ENCODE measurements at regions not wholly inside any gene's neighbourhood (a gene's known extent, or its start where the extent isn't known, plus 50 kb on each side); places are given as distances from the start of the nearest gene placed in this dataset.
A peak's percentile ranks its signal among the peaks of the same experiment; 100 is the strongest.

DNA sequence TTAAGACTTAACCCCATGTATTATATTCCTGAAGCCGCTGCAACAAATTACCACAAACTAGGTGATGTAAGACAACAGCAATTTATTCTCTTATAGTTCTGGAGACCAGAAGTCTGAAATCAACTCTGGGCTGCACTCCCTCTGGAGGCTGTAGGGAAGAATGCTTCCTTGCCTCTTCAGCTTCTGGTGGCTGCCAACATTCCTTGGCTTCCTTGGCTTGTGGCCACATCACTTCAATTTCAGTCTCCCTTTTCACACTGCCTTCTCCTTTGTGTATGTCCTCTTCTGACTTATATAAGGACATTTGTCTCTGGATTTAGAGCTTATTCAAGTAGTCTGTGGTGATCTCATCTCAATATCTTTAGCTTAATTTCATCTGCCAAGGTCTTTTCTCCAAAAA lies 141.6 kb downstream of the DHX35 start:
- Histone ChIP-seq H3K4ac (ENCODE audit: low read length) (no peak overlapping the region), H3K4me1 (ENCODE audit: control insufficient read depth in 2 of 2, insufficient read depth in 1 of 2, low read depth in 1 of 2, low read length in 2 of 2) (peaks cover 0 to 2% of the 10 kb centered on the region in 2 donors), H3K27ac (replicated peaks; ENCODE audit: low read length) (no peak overlapping the region)

DNA sequence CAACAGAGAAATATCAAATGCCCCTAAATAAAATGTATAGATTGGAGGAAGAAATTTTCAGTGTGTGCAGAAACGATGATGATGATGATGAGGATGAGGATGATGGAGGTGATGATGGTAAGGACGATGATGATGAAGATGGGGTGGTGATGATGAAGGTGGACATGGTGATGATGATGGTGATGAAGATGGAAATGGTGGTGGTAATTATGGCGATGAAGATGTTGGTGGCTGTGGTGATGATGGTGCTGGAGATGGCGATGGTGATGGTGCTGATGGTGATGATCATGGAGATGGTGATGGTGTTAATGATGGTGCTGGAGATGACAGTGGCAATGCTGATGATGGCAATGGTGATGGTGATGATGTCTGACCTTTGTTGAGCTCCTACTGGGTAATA lies 141.2 kb downstream of the DHX35 start:
- peaks cover 0 to 12% (median 0%) of the 10 kb centered on the region in 3 experiments for H3K27me3 ChIP-seq (ENCODE audit: control insufficient read depth in 3 of 3, insufficient read depth in 3 of 3, low read depth in 1 of 3, low read length in 3 of 3)
- H3K18ac ChIP-seq (ENCODE audit: low read length) = no peak overlapping the region
- no peak overlapping the region for H2BK15ac ChIP-seq (ENCODE audit: low read length)
- no peaks in the 10 kb centered on the region for H3K79me1 ChIP-seq (ENCODE audit: low read depth, low read length)
- peaks cover 0 to under 1% of the 10 kb centered on the region in 2 donors for H3K4me1 ChIP-seq (ENCODE audit: control insufficient read depth in 2 of 2, insufficient read depth in 1 of 2, low read depth in 1 of 2, low read length in 2 of 2)
- H4K91ac ChIP-seq (ENCODE audit: low read depth, low read length, poor library complexity) = no peak overlapping the region
- WGBS, 2 donors (ENCODE audit: extremely low coverage in 2 of 2, insufficient read length in 2 of 2, insufficient replicate concordance in 1 of 2) = 100% methylated on average over 3 of the region's 4 CpGs
- H2AFZ ChIP-seq (ENCODE audit: low read length) = no peak overlapping the region
- no peak overlapping the region for H3K4me2 ChIP-seq (ENCODE audit: insufficient read depth, low read length, poor library complexity, severe bottlenecking)
- no peak overlapping the region for H2BK120ac ChIP-seq (ENCODE audit: low read depth, low read length)
- no peak overlapping the region for H2BK12ac ChIP-seq (ENCODE audit: low read length)
- no peak overlapping the region for H3K14ac ChIP-seq (ENCODE audit: low read length)
- peak overlapping the region; percentile 66 for H3K9ac ChIP-seq (ENCODE audit: low read depth, low read length, poor library complexity)
- DNase-seq (ENCODE audit: low spot score) = no peak
- no peak overlapping the region for H3K23ac ChIP-seq (ENCODE audit: low read depth, low read length, poor library complexity)
- no peak overlapping the region for H3K4me3 ChIP-seq (ENCODE audit: low read length in 2 of 2)
- no peak overlapping the region for H4K8ac ChIP-seq (ENCODE audit: low read depth, low read length)
- no peaks in the 10 kb centered on the region for H3K36me3 ChIP-seq (replicated peaks in 1 of 2; ENCODE audit: control insufficient read depth in 2 of 2, insufficient read depth in 2 of 2, low read length in 2 of 2)
- H2AK5ac ChIP-seq (ENCODE audit: low read depth, low read length) = no peak overlapping the region
- peaks cover 0 to 4% of the 10 kb centered on the region in 2 donors for H3K9me3 ChIP-seq (replicated peaks in 1 of 2; ENCODE audit: control insufficient read depth in 2 of 2, insufficient read depth in 1 of 2, low read depth in 1 of 2, low read length in 2 of 2)
- H3K27ac ChIP-seq (replicated peaks; ENCODE audit: low read length) = no peak overlapping the region
- no peak overlapping the region for H2BK5ac ChIP-seq (ENCODE audit: low read length)
- no peak overlapping the region for H3K4ac ChIP-seq (ENCODE audit: low read length)

More for the DNA sequence above, 141.6 kb downstream of the DHX35 start:
- no CpG with 5 or more reads among the region's 1 CpG for WGBS, 2 donors (ENCODE audit: extremely low coverage in 2 of 2, insufficient read length in 2 of 2, insufficient replicate concordance in 1 of 2)
- H3K9me3 ChIP-seq (replicated peaks in 1 of 2; ENCODE audit: control insufficient read depth in 2 of 2, insufficient read depth in 1 of 2, low read depth in 1 of 2, low read length in 2 of 2) = peaks cover 0 to 4% of the 10 kb centered on the region in 2 donors
- H2BK12ac ChIP-seq (ENCODE audit: low read length) = no peak overlapping the region
- H4K91ac ChIP-seq (ENCODE audit: low read depth, low read length, poor library complexity) = no peak overlapping the region
- no peak overlapping the region for H3K4me3 ChIP-seq (ENCODE audit: low read length in 2 of 2)
- H2BK5ac ChIP-seq (ENCODE audit: low read length) = no peak overlapping the region
- no peak overlapping the region for H2BK120ac ChIP-seq (ENCODE audit: low read depth, low read length)
- H4K8ac ChIP-seq (ENCODE audit: low read depth, low read length) = no peak overlapping the region
- DNase-seq (ENCODE audit: low spot score) = no peak
- H3K4me2 ChIP-seq (ENCODE audit: insufficient read depth, low read length, poor library complexity, severe bottlenecking) = no peak overlapping the region
- H3K27me3 ChIP-seq (ENCODE audit: control insufficient read depth in 3 of 3, insufficient read depth in 3 of 3, low read depth in 1 of 3, low read length in 3 of 3) = peaks cover 0 to 9% (median 0%) of the 10 kb centered on the region in 3 experiments
- no peaks in the 10 kb centered on the region for H3K79me1 ChIP-seq (ENCODE audit: low read depth, low read length)
- no peak overlapping the region for H2AK5ac ChIP-seq (ENCODE audit: low read depth, low read length)
- no peak overlapping the region for H3K23ac ChIP-seq (ENCODE audit: low read depth, low read length, poor library complexity)
- H3K9ac ChIP-seq (ENCODE audit: low read depth, low read length, poor library complexity) = no peak overlapping the region
- no peak overlapping the region for H3K18ac ChIP-seq (ENCODE audit: low read length)
- no peak overlapping the region for H3K14ac ChIP-seq (ENCODE audit: low read length)
- H2AFZ ChIP-seq (ENCODE audit: low read length) = no peak overlapping the region
- H3K36me3 ChIP-seq (replicated peaks in 1 of 2; ENCODE audit: control insufficient read depth in 2 of 2, insufficient read depth in 2 of 2, low read length in 2 of 2) = no peaks in the 10 kb centered on the region
- H2BK15ac ChIP-seq (ENCODE audit: low read length) = no peak overlapping the region

DNA sequence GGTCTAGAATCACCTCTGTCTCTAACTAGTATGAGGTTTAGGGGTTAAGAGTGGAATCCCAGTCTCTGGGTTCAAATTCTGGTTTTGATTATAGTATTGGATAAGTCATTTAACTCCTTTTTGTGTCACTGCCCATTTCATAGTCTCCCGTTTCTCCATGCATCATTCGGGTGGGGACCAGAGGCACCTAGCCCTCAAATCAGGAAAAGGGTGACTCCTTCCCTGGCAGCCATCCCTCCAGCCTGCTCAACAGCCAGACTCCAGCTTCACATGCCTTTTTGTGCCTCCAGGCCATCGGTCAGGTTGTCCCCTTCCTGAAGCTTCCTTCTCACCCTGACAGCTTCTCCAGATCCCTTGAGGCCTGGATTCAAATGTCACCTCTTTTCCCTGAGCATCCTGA lies 139.8 kb downstream of the DHX35 start:
- H3K4me2 ChIP-seq (ENCODE audit: insufficient read depth, low read length, poor library complexity, severe bottlenecking) = no peak overlapping the region
- no peak overlapping the region for H3K9ac ChIP-seq (ENCODE audit: low read depth, low read length, poor library complexity)
- no peaks in the 10 kb centered on the region for H3K4me1 ChIP-seq (ENCODE audit: control insufficient read depth in 2 of 2, insufficient read depth in 1 of 2, low read depth in 1 of 2, low read length in 2 of 2)
- no peak overlapping the region for H3K27ac ChIP-seq (replicated peaks; ENCODE audit: low read length)
- H4K91ac ChIP-seq (ENCODE audit: low read depth, low read length, poor library complexity) = no peak overlapping the region
- no peak overlapping the region for H2BK15ac ChIP-seq (ENCODE audit: low read length)
- H3K79me1 ChIP-seq (ENCODE audit: low read depth, low read length) = no peaks in the 10 kb centered on the region
- H2AK5ac ChIP-seq (ENCODE audit: low read depth, low read length) = no peak overlapping the region
- no peak for DNase-seq (ENCODE audit: low spot score)
- no peaks in the 10 kb centered on the region for H3K36me3 ChIP-seq (replicated peaks in 1 of 2; ENCODE audit: control insufficient read depth in 2 of 2, insufficient read depth in 2 of 2, low read length in 2 of 2)
- no CpG with 5 or more reads among the region's 3 CpGs for WGBS, 2 donors (ENCODE audit: extremely low coverage in 2 of 2, insufficient read length in 2 of 2, insufficient replicate concordance in 1 of 2)
- no peak overlapping the region for H3K23ac ChIP-seq (ENCODE audit: low read depth, low read length, poor library complexity)
- H3K18ac ChIP-seq (ENCODE audit: low read length) = no peak overlapping the region
- H3K4me3 ChIP-seq (ENCODE audit: low read length in 2 of 2) = no peak overlapping the region
- H2BK120ac ChIP-seq (ENCODE audit: low read depth, low read length) = no peak overlapping the region
- H2AFZ ChIP-seq (ENCODE audit: low read length) = no peak overlapping the region
- H2BK5ac ChIP-seq (ENCODE audit: low read length) = no peak overlapping the region
- no peak overlapping the region for H3K14ac ChIP-seq (ENCODE audit: low read length)
- H3K9me3 ChIP-seq (replicated peaks in 1 of 2; ENCODE audit: control insufficient read depth in 2 of 2, insufficient read depth in 1 of 2, low read depth in 1 of 2, low read length in 2 of 2) = peaks cover 0 to 4% of the 10 kb centered on the region in 2 donors
- peaks cover 0 to 12% (median 0%) of the 10 kb centered on the region in 3 experiments for H3K27me3 ChIP-seq (ENCODE audit: control insufficient read depth in 3 of 3, insufficient read depth in 3 of 3, low read depth in 1 of 3, low read length in 3 of 3)
- no peak overlapping the region for H3K4ac ChIP-seq (ENCODE audit: low read length)
- H2BK12ac ChIP-seq (ENCODE audit: low read length) = no peak overlapping the region
- no peak overlapping the region for H4K8ac ChIP-seq (ENCODE audit: low read depth, low read length)

DNA sequence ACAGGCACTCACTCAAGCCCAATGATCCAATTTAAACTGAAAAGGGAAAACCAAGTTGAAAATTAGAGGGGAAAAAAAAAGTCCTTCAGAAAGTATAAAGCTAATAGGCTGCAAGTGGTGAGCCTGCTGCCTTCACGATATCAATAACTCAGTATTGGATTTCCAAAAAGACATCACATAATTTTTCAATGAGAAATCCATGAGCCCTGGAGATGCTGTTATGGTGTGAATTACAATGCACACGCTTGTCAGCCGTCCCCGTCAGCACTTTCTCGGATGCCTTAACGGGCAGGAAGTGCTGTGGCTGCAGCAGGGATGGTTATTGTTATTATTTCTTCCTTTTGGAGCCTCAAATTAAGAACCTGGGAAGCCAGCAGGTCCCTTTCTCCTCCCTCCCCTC lies 138.5 kb downstream of the DHX35 start:
- no peak overlapping the region for H3K23ac ChIP-seq (ENCODE audit: low read depth, low read length, poor library complexity)
- H3K18ac ChIP-seq (ENCODE audit: low read length) = no peak overlapping the region
- H2BK12ac ChIP-seq (ENCODE audit: low read length) = no peak overlapping the region
- H2BK15ac ChIP-seq (ENCODE audit: low read length) = no peak overlapping the region
- no peak overlapping the region for H3K14ac ChIP-seq (ENCODE audit: low read length)
- H3K36me3 ChIP-seq (replicated peaks in 1 of 2; ENCODE audit: control insufficient read depth in 2 of 2, insufficient read depth in 2 of 2, low read length in 2 of 2) = no peaks in the 10 kb centered on the region
- no CpG with 5 or more reads among the region's 6 CpGs for WGBS, 2 donors (ENCODE audit: extremely low coverage in 2 of 2, insufficient read length in 2 of 2, insufficient replicate concordance in 1 of 2)
- peaks cover 0 to 12% (median 0%) of the 10 kb centered on the region in 3 experiments for H3K27me3 ChIP-seq (ENCODE audit: control insufficient read depth in 3 of 3, insufficient read depth in 3 of 3, low read depth in 1 of 3, low read length in 3 of 3)
- no peaks in the 10 kb centered on the region for H3K79me1 ChIP-seq (ENCODE audit: low read depth, low read length)
- no peak overlapping the region for H3K4me2 ChIP-seq (ENCODE audit: insufficient read depth, low read length, poor library complexity, severe bottlenecking)
- H3K27ac ChIP-seq (replicated peaks; ENCODE audit: low read length) = no peak overlapping the region
- H3K9ac ChIP-seq (ENCODE audit: low read depth, low read length, poor library complexity) = no peak overlapping the region
- H2BK120ac ChIP-seq (ENCODE audit: low read depth, low read length) = no peak overlapping the region
- H2AFZ ChIP-seq (ENCODE audit: low read length) = no peak overlapping the region
- H2BK5ac ChIP-seq (ENCODE audit: low read length) = no peak overlapping the region
- H3K9me3 ChIP-seq (replicated peaks in 1 of 2; ENCODE audit: control insufficient read depth in 2 of 2, insufficient read depth in 1 of 2, low read depth in 1 of 2, low read length in 2 of 2) = peaks cover 0 to 4% of the 10 kb centered on the region in 2 donors
- no peak overlapping the region for H4K8ac ChIP-seq (ENCODE audit: low read depth, low read length)
- no peak overlapping the region for H3K4ac ChIP-seq (ENCODE audit: low read length)
- H4K91ac ChIP-seq (ENCODE audit: low read depth, low read length, poor library complexity) = no peak overlapping the region
- no peak overlapping the region for H2AK5ac ChIP-seq (ENCODE audit: low read depth, low read length)
- H3K4me3 ChIP-seq (ENCODE audit: low read length in 2 of 2) = no peak overlapping the region
- DNase-seq (ENCODE audit: low spot score) = no peak
- H3K4me1 ChIP-seq (ENCODE audit: control insufficient read depth in 2 of 2, insufficient read depth in 1 of 2, low read depth in 1 of 2, low read length in 2 of 2) = no peaks in the 10 kb centered on the region

Measured in neuronal stem cell (in vitro differentiated cells).